GM19240 (cell line): ENCODE measurements at regions not wholly inside any gene's neighbourhood (a gene's known extent, or its start where the extent isn't known, plus 50 kb on each side); places are given as distances from the start of the nearest gene placed in this dataset.

Source experiments
- DNase-seq: peaks from one replicate; pipeline ENCODE4 v3.0.0; 2011; ENCODE audit warnings: low spot score; ENCODE audit not compliant: insufficient read length

DNA sequence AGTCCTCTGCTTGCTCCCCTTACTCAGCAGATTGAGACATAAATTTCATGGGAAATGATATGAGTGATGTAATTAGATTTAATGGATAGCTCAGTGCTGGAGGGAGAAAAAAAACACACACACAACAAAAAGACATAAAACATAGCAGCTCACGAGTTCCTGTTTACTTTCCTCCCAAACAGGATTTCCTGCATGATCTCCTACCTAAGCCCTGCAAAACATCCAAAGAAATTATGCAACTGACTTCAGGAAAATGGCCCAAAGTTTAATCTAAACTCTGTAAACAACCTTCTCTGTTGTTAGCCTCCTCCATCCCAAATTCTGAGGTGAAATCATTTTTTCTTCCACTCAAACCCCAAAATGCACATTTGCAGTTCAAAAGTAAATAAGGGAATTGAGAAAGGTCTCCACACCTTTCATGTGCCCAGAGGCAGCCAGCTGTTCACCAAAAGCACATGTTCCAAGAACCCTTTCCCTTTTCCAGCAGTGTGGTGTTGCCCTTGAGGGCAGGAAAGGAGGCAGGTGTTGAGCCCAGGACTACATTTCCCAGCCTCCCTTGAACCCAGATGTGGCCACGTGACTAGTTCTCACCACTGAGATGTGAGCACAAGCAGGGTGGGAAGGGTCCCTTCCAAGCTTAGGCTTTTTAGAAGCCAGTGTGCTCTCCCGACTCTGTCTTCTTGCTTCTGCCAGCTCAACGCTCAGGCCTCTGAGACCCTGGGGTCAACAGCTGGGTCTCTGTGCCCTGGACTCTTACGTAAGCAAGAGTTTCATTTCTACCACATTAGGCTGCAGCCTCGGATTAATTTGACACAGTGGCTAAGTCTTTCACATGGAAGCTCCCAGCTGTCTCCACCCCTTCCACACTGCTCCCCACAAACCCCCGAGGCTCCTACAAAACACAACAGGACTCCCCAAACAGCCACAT lies 301.2 kb downstream of the CTTN start:
- no peak for DNase-seq

DNA sequence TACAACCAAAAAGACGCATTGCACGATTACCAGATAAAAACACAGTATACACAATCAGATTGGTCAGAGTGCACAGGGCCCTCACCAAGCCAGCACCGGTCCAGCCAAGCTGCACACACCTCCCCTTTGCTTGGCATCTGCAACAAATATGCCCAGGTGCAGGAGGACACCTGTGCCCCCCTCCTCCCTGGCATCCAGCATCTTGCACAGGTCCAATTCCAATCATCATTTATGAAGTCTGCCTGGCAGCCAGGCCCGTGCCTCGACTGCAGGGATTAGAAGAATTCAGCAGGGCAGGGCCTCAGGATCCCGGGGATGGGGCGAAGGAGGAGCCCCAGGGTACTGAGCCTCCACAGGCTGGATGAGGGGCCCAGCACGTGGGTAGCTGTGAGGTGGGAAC lies 302.1 kb downstream of the CTTN start:
- no peak for DNase-seq

DNA sequence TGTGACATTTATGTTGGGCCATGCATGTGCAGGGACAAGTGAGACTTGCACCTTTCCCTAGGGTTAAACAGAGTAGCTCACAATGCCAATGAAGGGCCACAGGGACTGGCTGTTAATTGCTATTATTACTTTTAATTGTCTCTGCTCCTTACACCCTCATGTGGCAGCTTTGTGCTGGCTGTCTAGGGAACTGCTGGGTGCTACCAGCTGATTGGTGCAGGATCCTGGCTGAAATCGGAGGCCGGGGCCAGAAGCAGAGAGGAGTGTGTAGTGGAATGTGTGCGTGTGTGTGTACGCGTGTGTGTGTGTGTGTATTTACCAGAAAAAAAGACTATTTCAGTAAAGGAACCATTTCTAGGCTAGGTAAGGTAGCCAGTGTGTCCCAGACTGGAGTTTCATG lies 302.5 kb downstream of the CTTN start:
- no peak for DNase-seq

DNA sequence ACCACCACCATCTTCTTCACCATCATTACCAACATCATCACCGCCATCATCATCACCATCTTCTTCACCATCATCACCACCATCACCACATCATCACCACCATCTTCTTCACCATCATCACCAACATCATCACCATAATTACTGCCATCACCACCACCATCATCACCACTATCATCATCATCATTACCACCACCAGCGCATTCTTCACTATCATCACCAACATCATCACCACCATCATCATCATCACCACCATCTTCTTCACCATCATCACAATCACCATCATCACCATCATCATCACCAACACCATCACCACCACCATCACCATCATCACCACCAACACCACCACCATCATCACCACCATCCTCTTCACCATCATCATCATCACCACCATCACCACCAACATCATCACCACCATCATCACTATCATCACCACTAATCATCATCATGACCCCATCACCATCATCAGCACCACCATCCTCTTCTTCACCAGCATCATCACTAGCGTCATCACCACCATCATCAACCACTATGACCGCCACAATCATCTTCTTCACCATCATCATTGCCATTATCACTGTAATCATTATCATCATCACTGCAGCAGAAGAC lies 303.8 kb downstream of the CTTN start:
- DNase-seq, result no peak

DNA sequence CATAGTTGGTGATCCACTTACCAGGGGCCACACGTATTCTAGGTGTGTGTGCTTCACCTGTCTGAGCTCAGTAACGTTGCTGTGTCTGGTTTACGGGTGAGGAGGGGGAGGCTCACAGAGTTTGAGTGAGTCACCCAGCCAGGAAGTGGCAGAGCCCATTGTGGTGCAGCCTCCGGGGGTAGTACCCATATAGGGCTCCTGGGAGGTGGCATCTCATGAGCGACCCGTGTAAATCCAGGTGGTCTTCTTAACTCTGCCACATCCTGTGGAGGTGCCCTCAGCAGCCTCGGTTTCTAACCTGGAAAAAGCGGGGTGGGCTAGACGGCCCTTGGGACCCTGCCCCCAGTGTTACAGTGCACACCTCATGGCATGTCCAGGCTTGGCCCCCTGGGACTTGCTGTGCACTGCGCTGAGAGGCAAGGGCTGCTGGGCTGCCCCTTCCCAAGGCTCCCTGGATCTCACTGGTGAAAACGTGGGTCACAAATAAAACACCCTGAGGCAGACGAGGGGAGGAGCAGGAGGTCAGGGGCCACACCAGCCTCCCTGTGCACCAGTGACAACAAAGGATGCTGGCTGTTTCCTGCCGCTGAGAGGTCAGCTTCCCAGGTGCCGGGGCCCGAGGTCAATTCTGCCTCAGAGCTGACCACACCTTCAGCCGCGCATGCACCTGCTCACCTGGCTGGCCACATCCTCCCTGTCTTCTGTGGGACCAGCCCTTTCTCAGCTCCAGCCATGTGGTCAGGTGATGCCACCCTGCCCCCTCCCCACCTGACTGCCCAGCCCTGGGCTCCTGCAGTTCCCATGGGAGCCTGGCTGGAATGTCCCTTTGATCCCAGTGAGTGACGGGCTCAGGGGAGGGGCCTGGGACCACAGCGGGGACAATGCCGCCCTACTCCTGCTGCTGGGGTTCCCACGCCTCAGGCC lies 305.1 kb downstream of the CTTN start:
- DNase-seq, result no peak

DNA sequence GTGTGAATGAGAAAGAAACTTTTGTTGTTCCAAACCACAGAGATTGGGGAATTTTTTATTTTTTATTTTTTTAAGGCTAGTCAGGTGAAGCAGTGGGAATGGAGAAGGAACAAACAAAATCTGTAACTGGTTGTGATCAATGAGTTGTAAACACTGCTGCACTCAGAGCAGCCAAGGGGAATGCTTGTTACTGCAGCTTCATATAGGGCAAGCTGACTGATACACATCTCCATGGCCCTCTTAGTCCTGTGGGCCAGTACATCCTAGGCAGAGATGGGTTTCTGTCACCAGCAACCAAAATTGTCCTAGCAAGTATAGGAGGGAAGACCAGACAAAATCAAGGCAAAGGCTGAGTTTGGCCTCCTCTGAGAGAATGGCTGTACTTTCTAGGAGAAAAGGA lies 306.8 kb downstream of the CTTN start:
- no peak for DNase-seq

DNA sequence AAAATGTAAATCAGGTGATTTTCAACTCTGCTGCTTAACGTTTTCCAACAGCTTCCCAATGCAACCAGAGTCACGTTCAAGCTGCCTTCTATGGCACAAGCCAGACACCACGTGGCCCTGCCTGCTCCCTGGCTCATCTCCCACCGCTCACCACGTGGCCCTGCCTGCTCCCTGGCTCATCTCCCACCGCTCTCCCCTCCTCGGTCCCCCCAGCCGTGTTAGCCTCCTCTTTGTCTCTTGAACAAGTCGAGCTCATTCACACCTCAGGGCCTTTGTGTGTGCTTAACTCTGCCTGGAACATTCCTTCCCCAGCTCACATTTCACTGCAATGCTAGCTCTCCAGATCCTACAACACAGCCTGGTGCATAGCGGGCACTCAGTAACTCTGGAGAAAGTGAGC lies 307.6 kb downstream of the CTTN start:
- no peak for DNase-seq

DNA sequence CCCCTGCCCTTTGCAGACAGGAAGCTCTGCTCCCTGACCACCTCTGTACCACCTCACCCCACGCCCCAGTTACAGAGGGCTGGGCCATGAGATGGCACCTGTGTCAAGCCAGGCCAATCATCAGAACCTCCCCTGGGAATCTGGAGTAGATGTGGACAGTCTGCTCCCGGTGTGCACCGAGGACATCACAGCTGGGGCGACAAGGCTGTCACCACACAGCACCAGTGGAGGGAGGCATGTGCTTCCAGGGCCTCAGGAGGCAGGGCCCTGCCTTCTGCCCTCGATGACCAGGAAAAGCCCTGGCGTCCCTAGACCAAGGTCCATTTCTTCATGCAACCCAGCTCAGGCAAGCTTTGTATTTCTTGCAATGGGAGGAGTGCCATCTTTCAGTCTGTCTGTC lies 309.5 kb downstream of the CTTN start:
- no peak for DNase-seq

DNA sequence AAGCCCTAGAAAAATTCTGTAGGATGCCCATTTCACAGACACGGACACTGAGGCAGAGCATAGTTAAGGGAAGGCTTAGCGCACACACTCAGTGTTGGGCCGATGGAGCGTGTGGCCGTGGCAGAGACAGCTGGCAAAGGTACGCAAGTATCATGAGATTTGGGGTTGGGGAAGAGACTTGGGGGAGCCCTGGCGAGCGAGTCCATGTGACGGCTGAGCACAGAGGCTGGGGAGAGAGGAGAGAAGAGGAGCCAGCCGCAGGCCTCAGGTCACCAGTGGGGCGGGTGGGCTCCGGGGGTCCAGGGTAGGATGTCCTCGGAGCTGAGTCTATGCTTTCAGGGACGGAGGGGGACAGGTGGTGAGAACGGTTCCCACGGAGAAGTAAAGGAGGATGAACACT lies 311.3 kb downstream of the CTTN start:
- DNase-seq, result no peak

DNA sequence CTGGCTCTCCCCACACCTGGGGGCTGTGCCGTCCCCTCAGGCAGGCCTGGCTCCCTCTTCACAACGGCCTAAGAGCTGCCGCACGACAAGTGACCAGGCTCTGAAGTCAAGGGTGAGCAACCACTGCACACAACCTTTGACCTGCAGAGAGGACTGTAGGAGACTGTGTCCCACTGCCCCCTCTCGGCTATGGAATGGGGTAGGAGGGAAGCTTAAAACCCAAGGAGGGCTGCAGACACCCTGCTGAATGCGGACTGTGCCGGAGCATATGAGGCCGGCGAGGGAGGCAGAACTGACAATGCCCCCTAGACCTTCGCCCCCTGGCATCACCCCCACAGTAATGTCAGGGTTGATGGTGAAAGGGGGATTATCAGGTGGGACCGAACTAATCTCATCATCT lies 311.9 kb downstream of the CTTN start:
- DNase-seq, result no peak

DNA sequence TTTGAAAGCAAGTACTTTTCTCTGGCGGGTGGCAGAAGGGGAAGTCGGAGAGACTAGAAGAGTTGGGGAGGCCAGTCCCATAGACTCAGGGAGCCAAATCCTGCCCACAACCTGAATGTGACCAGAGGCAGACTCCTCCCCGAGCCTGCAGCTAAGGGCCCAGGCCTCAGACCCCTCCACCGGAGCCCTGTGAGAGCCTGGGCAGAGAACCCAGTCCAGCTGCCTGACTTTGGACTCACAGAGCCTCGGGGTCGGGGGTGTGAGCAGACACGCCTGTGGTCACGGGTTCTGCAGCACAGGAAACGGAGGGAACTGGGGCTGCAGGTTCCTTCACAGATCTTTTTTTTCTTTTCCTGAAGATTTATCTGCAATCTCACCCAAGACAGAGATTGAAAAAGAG lies 312.3 kb downstream of the CTTN start:
- DNase-seq, result no peak

DNA sequence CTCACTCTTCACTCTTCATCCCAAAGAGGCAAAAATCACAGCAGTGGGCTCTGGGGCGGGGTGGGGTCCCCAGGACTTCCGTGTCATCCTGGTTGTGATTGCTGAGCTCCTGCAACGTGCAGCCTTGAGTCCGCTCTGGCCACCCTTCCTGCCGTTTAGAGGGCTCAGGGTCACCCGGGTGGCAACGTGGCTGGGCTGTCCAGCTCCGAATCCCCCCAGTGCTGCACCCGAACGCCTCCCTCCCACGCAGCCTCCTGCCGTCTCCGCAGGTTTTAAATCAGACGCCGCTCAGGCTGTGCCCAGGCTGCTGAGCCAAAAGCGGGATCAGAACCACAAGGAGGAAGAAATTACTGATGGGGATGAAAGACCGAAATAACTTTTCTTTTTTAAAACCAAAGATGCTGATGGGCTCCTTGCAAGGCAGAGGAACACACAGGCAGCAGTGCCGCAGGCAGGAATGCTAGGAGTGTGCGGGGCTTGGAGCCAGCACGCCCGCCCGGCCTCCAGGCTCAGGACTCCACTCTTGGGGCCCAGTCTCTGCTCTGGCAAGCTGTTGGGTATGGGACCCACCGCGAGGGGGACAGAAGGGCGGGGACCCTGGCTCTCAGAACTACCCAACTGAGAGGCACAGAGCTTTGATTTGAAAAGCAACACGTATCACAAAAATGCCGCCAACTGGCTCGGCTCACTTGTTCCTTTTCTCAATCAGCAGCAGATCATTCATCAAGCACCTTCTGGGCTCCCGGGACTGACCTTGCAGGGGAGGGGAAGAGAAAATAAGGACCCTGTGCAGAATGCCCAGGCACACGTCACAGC lies 313.0 kb downstream of the CTTN start:
- DNase-seq, result no peak

DNA sequence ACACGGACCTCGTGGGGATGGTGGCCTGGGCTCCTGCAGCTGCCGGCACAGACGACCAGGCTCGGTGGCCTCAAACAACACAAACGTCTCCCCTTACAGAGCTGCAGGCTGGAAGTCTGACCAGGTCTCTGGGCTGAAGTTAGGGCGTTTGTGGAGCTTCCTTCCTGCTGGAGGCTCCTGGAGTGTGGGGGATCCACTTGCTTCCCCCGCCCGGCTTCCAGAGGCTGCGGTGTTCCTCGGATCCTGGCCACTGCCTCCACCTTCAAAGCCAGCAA lies 313.5 kb downstream of the CTTN start:
- DNase-seq, result no peak

DNA sequence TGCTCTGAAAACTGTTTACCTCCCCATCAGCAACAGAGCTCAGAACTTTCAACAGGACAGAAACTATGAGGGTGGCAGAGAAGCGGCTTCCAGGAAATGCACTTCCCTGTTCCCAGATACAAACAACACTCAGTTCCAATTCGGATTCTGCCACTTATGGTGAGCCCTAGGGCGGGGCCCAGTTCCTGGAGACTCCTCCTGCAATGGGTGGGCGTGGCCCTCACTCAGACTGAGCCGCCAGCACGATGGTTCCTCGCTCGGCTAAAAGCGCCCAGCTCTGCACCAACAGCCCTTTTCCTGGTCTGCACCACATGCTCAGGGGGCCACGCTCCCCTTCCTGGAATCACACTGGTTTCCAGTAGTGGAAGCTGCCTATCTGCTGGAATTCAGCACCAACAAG lies 314.1 kb downstream of the CTTN start:
- no peak for DNase-seq

DNA sequence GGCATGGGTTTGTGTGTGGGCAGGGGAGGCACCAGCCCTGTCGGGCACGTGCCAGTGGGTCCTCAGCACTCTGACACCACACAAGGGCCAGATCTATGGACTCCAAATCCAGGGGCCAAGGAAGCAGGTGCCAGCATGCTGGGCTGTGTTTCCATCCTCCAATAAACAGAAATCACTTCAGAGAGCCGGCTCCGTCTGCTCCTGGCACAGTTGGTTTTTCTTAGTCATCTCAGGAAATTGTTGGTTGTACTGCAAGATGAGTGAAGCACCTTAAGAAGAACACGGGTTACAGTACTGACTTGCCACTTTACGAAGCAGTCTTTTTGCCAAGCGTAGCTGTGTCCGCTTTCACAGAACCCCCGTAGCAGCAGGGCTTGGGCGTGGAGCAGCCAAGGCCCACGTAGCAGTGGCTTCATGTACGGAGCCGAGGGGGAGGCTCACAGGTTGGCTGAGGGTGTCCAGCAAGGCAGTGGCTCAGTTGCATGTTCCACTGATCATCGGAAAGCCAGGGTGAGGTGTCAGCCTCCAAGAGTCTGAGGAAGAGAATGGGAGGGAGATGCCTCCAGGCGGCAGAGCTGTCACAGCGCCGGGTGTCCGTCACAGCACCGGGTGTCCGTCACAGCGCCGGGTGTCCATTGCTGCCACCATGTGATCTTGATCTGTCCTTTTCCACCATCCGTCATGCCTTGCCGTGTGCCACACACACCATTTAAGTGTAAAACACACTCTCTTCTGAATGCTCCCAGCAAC lies 314.9 kb downstream of the CTTN start:
- no peak for DNase-seq

DNA sequence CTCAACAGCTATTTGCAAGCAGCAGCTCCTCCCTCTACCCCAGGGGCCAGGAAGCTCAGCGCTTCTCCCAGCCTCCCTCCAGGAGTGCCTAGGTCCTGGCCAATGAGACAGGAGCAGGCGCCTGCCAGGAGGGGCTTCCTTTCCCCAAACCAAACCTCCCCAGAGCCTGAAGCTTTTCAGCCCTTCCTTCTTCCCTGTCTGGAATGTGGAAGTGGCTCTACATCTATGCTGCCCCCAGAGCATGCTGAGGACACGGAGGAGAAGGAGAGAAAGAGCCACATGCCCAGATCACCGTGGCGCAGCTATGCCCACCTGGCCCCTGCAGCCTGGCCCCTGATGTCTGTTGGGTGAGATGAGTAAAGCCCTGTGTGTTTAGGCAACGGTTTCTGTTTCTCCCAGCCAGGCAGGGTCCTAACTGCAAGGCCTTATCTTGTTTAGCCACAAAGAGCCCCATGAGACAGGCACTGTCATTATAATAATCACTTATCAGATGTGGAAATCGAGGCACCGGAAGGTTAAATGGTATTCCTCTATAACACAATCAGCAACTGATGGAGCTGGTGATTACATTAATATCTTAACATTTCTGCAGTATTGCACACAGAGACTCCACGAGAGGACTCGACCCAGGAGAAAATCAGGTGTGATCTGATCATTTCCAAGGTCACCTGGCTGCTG lies 315.8 kb downstream of the CTTN start:
- no peak for DNase-seq

DNA sequence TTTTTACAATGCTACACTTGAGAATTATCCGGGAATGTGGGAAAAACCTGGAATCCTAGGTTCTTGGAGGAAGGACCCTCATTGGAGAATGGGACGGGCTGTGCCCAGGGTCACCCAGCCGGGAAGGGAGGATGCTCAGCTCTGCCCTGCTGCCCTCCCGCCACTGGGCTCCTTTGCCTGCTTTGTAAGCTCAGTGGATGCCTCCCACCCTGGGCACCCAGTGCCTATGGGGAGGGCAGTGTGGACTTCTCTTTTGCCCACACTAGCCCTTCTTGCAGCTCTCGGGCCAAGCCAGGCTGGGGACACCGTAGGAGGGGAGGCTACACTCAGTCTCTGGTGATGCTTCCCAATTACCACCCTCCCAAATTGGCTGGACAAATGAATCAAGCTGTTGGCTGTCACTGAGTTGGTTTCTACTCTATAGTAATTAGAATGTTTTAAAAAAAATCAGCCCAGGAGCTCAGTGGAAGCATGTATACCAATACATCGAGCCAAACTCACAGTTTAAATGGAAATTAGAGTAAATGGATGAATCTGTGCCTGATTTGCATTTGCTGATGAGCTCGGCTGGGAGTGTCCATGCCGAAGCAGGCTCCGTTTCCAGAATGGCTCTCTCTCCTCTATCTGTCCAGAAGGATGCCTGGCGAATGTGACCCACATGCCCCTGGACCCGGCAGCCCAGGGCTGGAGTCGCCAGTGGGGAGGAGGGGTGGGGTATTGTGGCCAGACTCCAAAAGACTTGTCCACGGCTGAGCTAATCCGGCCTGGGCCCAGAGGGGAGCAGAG lies 317.0 kb downstream of the CTTN start:
- DNase-seq, result no peak

DNA sequence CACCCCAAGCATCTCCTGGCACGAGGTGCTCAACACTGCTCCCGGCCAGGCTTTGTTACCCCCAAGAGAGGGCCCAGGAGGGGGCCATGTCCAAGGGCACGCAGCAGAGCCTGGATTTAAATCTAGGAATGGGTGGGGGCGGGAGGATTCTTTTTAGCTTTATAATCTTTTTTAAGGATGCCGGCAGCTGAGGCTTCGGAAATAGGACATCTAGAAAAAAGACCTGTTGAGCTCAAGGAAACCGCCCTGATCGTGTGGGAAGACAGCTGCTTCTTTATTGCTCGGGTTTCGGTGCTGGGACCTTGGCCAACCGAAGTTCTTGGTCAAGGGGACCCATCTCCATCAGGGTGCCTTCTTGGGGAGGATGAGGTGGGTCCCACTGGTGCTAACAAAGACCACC lies 317.9 kb downstream of the CTTN start:
- DNase-seq, result no peak
